ENCODE measurements at regions not wholly inside any gene's neighbourhood (a gene's known extent, or its start where the extent isn't known, plus 50 kb on each side); places are given as distances from the start of the nearest gene placed in this dataset.

DNA sequence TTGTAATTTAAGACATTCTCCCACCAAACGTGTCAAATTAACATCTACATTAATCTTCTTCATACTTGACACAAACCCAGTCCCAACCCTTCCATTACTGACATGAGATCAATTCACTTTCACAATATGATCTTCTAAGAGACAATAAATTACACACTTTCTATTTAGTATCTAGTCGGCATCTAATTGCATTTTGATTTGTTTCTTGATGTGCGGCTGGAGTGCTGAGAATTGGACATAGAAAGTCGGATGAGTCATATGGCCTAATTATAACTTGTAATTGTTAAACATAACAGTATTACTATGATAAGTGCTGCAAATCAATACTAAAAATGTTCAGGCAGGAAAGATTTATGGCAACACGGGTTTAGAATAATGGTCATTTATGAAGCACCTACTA lies 78.4 kb upstream of the RORA start:
- ChIA-PET POLR2A (no interaction called here), RAD21 (ENCODE audit: unreplicated experiment) (no interaction called here), SMC1A (ENCODE audit: uncharacterized antibody, unreplicated experiment) (no interaction called here), CTCF (no interaction called here)
- Histone ChIP-seq H4K20me1 (ENCODE audit: control insufficient read depth, insufficient read depth) (no peaks in the 10 kb centered on the region), H3K9me3 (replicated peaks; ENCODE audit: control insufficient read depth, insufficient read depth, low read length) (no peaks in the 10 kb centered on the region), H3K36me3 (ENCODE audit: control insufficient read depth in 2 of 2, insufficient read depth in 2 of 2, low read length in 1 of 2) (no peaks in the 10 kb centered on the region), H3K4me2 (ENCODE audit: control insufficient read depth, insufficient read depth) (no peak overlapping the region), H3K9ac (ENCODE audit: control insufficient read depth, insufficient read depth, low read length) (no peak overlapping the region), H3K27me3 (replicated peaks in 1 of 2; ENCODE audit: control insufficient read depth in 2 of 2, insufficient read depth in 2 of 2, low read length in 1 of 2) (no peaks in the 10 kb centered on the region; a peak in 1 of 4 replicates), H3K27ac (ENCODE audit: control insufficient read depth, insufficient read depth) (no peak overlapping the region), H3K4me1 (ENCODE audit: control insufficient read depth, insufficient read depth, low read length) (no peaks in the 10 kb centered on the region), H2AFZ (ENCODE audit: control insufficient read depth, low read depth, low read length) (no peak overlapping the region), H3K4me3 (no peak overlapping the region), H3K79me2 (ENCODE audit: control insufficient read depth, insufficient read depth, low read length) (no peaks in the 10 kb centered on the region)
- DNase-seq (ENCODE audit: low read depth, low spot score) (no peak), ATAC-seq (no peak), FAIRE-seq (no peak)
- in situ Hi-C loops (cut with MboI): no loop called here
- intact Hi-C loops (cut with micrococcal nuclease; ENCODE audit: unreplicated experiment): no loop called here
- WGBS (ENCODE audit: insufficient coverage, insufficient replicate concordance, low lambda C conversion rate, missing lambda C conversion rate): 41% methylated on average over 5 of the region's 5 CpGs
- BruUV-seq (replicated peaks): no TSS peak
- TF ChIP-seq, protein P1, sequence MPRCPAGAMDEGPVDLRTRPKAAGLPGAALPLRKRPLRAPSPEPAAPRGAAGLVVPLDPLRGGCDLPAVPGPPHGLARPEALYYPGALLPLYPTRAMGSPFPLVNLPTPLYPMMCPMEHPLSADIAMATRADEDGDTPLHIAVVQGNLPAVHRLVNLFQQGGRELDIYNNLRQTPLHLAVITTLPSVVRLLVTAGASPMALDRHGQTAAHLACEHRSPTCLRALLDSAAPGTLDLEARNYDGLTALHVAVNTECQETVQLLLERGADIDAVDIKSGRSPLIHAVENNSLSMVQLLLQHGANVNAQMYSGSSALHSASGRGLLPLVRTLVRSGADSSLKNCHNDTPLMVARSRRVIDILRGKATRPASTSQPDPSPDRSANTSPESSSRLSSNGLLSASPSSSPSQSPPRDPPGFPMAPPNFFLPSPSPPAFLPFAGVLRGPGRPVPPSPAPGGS (IDR thresholded peaks at IDR 0.05; ENCODE audit: borderline replicate concordance, insufficient read depth, low read depth, low read length, poor library complexity, severe bottlenecking): no peak
- TF ChIP-seq, protein P2, sequence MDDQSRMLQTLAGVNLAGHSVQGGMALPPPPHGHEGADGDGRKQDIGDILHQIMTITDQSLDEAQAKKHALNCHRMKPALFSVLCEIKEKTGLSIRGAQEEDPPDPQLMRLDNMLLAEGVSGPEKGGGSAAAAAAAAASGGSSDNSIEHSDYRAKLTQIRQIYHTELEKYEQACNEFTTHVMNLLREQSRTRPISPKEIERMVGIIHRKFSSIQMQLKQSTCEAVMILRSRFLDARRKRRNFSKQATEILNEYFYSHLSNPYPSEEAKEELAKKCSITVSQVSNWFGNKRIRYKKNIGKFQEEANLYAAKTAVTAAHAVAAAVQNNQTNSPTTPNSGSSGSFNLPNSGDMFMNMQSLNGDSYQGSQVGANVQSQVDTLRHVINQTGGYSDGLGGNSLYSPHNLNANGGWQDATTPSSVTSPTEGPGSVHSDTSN (IDR thresholded peaks at IDR 0.05; ENCODE audit: insufficient replicate concordance, low read depth, low read length): no peak
- TF ChIP-seq SREBF1 (IDR thresholded peaks at IDR 0.05; ENCODE audit: low read length) (no peak), RB1 (IDR thresholded peaks at IDR 0.05; ENCODE audit: borderline replicate concordance) (no peak), RELA (IDR thresholded peaks at IDR 0.05; ENCODE audit: borderline replicate concordance, partially characterized antibody) (no peak)

DNA sequence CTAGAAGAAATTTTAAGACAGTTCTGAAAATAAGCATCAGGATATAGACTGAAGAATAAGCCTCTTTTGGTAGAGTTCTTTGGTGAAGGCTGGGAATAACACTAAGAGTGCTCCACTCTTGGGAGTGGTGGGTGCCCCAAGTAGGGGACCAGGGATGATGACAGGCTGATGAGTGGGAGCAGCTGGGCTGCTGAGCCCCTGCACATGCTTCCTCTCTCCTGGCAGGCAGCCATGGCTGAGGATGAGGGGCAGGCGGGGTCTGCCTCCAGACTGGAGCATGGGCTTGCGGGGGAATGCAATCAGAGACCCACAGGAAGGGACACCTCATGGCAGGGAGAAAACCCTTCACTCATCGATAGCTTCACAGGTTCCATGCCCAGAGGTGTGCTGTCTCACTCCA lies 72.6 kb upstream of the RORA start:
- Histone ChIP-seq H3K4me2 (ENCODE audit: control insufficient read depth, insufficient read depth) (no peak overlapping the region), H3K36me3 (ENCODE audit: control insufficient read depth in 2 of 2, insufficient read depth in 2 of 2, low read length in 1 of 2) (no peaks in the 10 kb centered on the region), H2AFZ (ENCODE audit: control insufficient read depth, low read depth, low read length) (no peak overlapping the region), H3K4me3 (no peak overlapping the region), H3K27ac (ENCODE audit: control insufficient read depth, insufficient read depth) (no peak overlapping the region), H3K9ac (ENCODE audit: control insufficient read depth, insufficient read depth, low read length) (no peak overlapping the region), H3K4me1 (ENCODE audit: control insufficient read depth, insufficient read depth, low read length) (no peaks in the 10 kb centered on the region), H3K9me3 (replicated peaks; ENCODE audit: control insufficient read depth, insufficient read depth, low read length) (no peaks in the 10 kb centered on the region), H3K79me2 (ENCODE audit: control insufficient read depth, insufficient read depth, low read length) (no peaks in the 10 kb centered on the region), H3K27me3 (replicated peaks in 1 of 2; ENCODE audit: control insufficient read depth in 2 of 2, insufficient read depth in 2 of 2, low read length in 1 of 2) (no peaks in the 10 kb centered on the region; a peak in 1 of 4 replicates), H4K20me1 (ENCODE audit: control insufficient read depth, insufficient read depth) (no peaks in the 10 kb centered on the region)
- no peak for TF ChIP-seq POLR2AphosphoS5 (IDR thresholded peaks at IDR 0.05; ENCODE audit: low read length)
- no peak for TF ChIP-seq IRF4 (IDR thresholded peaks at IDR 0.05; ENCODE audit: low read depth, low read length)
- no peak for TF ChIP-seq RFX5 (IDR thresholded peaks at IDR 0.05; ENCODE audit: low read depth, low read length)
- TF ChIP-seq, protein P3, sequence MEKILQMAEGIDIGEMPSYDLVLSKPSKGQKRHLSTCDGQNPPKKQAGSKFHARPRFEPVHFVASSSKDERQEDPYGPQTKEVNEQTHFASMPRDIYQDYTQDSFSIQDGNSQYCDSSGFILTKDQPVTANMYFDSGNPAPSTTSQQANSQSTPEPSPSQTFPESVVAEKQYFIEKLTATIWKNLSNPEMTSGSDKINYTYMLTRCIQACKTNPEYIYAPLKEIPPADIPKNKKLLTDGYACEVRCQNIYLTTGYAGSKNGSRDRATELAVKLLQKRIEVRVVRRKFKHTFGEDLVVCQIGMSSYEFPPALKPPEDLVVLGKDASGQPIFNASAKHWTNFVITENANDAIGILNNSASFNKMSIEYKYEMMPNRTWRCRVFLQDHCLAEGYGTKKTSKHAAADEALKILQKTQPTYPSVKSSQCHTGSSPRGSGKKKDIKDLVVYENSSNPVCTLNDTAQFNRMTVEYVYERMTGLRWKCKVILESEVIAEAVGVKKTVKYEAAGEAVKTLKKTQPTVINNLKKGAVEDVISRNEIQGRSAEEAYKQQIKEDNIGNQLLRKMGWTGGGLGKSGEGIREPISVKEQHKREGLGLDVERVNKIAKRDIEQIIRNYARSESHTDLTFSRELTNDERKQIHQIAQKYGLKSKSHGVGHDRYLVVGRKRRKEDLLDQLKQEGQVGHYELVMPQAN (conservative IDR thresholded peaks at IDR 0.05): no peak
- no peak for TF ChIP-seq RAD51 (IDR thresholded peaks at IDR 0.05)
- TF ChIP-seq RB1 (IDR thresholded peaks at IDR 0.05; ENCODE audit: borderline replicate concordance): no peak
- no peak for TF ChIP-seq NR2C1 (IDR thresholded peaks at IDR 0.05)
- no peak for TF ChIP-seq MXI1 (IDR thresholded peaks at IDR 0.05; ENCODE audit: low read depth, low read length)
- BruUV-seq (replicated peaks): no TSS peak
- FAIRE-seq: no peak
- no peak for DNase-seq (ENCODE audit: low read depth, low spot score)
- POLR2A ChIA-PET: no interaction called here
- RAD21 ChIA-PET (ENCODE audit: unreplicated experiment): no interaction called here
- WGBS (ENCODE audit: insufficient coverage, insufficient replicate concordance, low lambda C conversion rate, missing lambda C conversion rate): 38% methylated on average over 3 of the region's 3 CpGs
- intact Hi-C loops (cut with micrococcal nuclease; ENCODE audit: unreplicated experiment): no loop called here
- SMC1A ChIA-PET (ENCODE audit: uncharacterized antibody, unreplicated experiment): no interaction called here
- in situ Hi-C loops (cut with MboI): no loop called here
- CTCF ChIA-PET: no interaction called here
- ATAC-seq: no peak
